T-cell (primary cell): ENCODE measurements at regions not wholly inside any gene's neighbourhood (a gene's known extent, or its start where the extent isn't known, plus 50 kb on each side); places are given as distances from the start of the nearest gene placed in this dataset.

Experiments used
- ATAC-seq, 4 experiments: fragments of 200-7000 bp in 3 of 4; fragments of 150-1000 bp in 1 of 4; cut with Tn5 transposase; replicated peaks in 1 of 4; 1 replicate in 3 of 4; 2 replicates in 1 of 4; pipeline ENCODE4 v1.10.0; 2021; ENCODE audit warnings: moderate library complexity in 3 of 4, mild to moderate bottlenecking in 2 of 4, moderate number of reproducible peaks in 1 of 4
- CTCF ChIA-PET, 2 donors: fragments of 300-600 bp; sonication (Branson Sonifier 250); formaldehyde crosslinking; loops; one replicate each; lab custom pipeline; 2022; ENCODE audit warnings: antibody characterized with exemption in 2 of 2; lab: Charles Lee
- POLR2A ChIA-PET, 2 donors: fragments of 300-600 bp; sonication (Branson Sonifier 250); formaldehyde crosslinking; loops; one replicate each; lab custom pipeline; 2022; ENCODE audit warnings: antibody characterized with exemption in 2 of 2; lab: Charles Lee
- DNase-seq, 35 experiments: peaks; one replicate each; pipeline versions ENCODE4 v3.0.0 to v3.0.0-alpha.2; 2013 to 2023
- H3K27ac ChIP-seq: one replicate; pipeline ENCODE4 v1.5.1; 2013; ENCODE audit warnings: low read length
- H3K27me3 ChIP-seq, 2 experiments: replicated peaks in 1 of 2; 1 replicate in 1 of 2; 2 replicates in 1 of 2; pipeline versions ENCODE4 v1.6.1 to v1.7.0; 2013; ENCODE audit warnings: low read length in 1 of 2, mixed read lengths in 1 of 2; ENCODE audit not compliant: control insufficient read depth in 2 of 2, insufficient read depth in 2 of 2; ENCODE audit errors: extremely low read depth in 1 of 2
- H3K36me3 ChIP-seq, 2 donors: 1 replicate in 1 of 2; 2 replicates in 1 of 2; pipeline versions ENCODE4 v1.6.1 to v1.7.0; 2013; ENCODE audit warnings: low read length in 1 of 2; ENCODE audit not compliant: control insufficient read depth in 2 of 2, insufficient read depth in 1 of 2; ENCODE audit errors: extremely low read depth in 1 of 2
- H3K4me1 ChIP-seq, 2 experiments: 1 replicate in 1 of 2; 2 replicates in 1 of 2; pipeline versions ENCODE4 v1.6.1 to v1.7.0; 2013; ENCODE audit warnings: low read length in 2 of 2, mixed read lengths in 1 of 2; ENCODE audit not compliant: insufficient read depth in 2 of 2, control insufficient read depth in 1 of 2; ENCODE audit errors: extremely low read depth in 1 of 2
- H3K4me3 ChIP-seq, 2 donors: 1 replicate in 1 of 2; 2 replicates in 1 of 2; pipeline versions ENCODE4 v1.5.1 to v1.7.0; 2013; ENCODE audit warnings: mild to moderate bottlenecking in 2 of 2, low read length in 1 of 2, moderate library complexity in 1 of 2; ENCODE audit not compliant: control insufficient read depth in 1 of 2; ENCODE audit errors: extremely low read depth in 1 of 2
- H3K9me3 ChIP-seq: 2 replicates; pipeline ENCODE4 v1.7.0; 2013
- H3K27ac Mint-ChIP-seq, 2 donors: one replicate each; pipeline ENCODE4 v1.8.0; 2020 to 2021; ENCODE audit warnings: mild to moderate bottlenecking in 2 of 2, mixed read lengths in 2 of 2
- H3K27me3 Mint-ChIP-seq, 2 donors: one replicate each; pipeline ENCODE4 v1.8.0; 2021 to 2022; ENCODE audit warnings: mixed read lengths in 2 of 2
- H3K36me3 Mint-ChIP-seq: one replicate; pipeline ENCODE4 v1.8.0; 2021; ENCODE audit warnings: mixed read lengths
- H3K4me1 Mint-ChIP-seq, 3 donors: one replicate each; pipeline ENCODE4 v1.8.0; 2020 to 2022; ENCODE audit warnings: mixed read lengths in 3 of 3, mild to moderate bottlenecking in 1 of 3
- H3K4me3 Mint-ChIP-seq, 3 donors: one replicate each; pipeline ENCODE4 v1.8.0; 2020 to 2022; ENCODE audit warnings: mild to moderate bottlenecking in 3 of 3, mixed read lengths in 3 of 3, moderate library complexity in 3 of 3
- H3K9me3 Mint-ChIP-seq, 3 donors: one replicate each; pipeline ENCODE4 v1.8.0; 2020 to 2022; ENCODE audit warnings: mixed read lengths in 3 of 3
- WGBS: methylation state at CpG from one replicate; pipeline ENCODE4 v1.1.5; 2013; ENCODE audit warnings: missing lambda C conversion rate; ENCODE audit not compliant: insufficient coverage; 5-methylcytosine and 5-hydroxymethylcytosine counted together

DNA sequence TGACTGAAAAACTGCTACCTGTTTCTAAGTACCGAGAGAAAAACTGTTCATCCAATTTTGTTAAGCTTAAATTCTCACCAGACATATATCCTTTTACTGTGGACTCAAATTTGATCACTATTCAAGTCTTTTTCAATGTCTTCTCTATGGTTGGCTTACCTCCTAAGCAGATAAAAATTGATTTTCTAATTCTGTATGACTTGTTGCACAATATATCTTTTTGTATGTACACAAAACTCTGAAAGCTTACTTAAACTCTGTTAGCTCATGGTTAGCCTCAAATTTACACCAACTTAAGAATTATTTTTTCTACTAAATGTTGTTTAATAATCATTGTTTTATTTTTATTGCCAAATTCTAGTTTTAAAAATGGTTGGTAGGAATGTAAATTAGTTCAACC is 715.4 kb downstream of the LTN1 start:
- no peak overlapping the region for H3K27ac Mint-ChIP-seq

GRCh38 chr21:28272272-28272992 is 720.2 kb downstream of the LTN1 start:
- Mint-ChIP-seq H3K36me3 (no peaks in the 10 kb centered on the region), H3K4me3 (no peak overlapping the region), H3K4me1 (no peaks in the 10 kb centered on the region), H3K9me3 (peaks cover 0 to 7% (median 0%) of the 10 kb centered on the region in 3 donors), H3K27me3 (no peaks in the 10 kb centered on the region), H3K27ac (no peak overlapping the region)
- WGBS = 80% methylated on average over 1 of the region's 3 CpGs
- ATAC-seq (no peak), DNase-seq (no peak)
- no peaks in the 10 kb centered on the region for H3K4me1 ChIP-seq
- H3K27ac ChIP-seq = no peak overlapping the region
- no peaks in the 10 kb centered on the region for H3K9me3 ChIP-seq
- ChIA-PET POLR2A (no interaction called here), CTCF (no interaction called here)
- no peaks in the 10 kb centered on the region for H3K27me3 ChIP-seq
- no peak overlapping the region for H3K4me3 ChIP-seq
- no peaks in the 10 kb centered on the region for H3K36me3 ChIP-seq

More for the DNA sequence above, 715.4 kb downstream of the LTN1 start:
- Mint-ChIP-seq H3K9me3 (peaks cover 2 to 10% (median 8%) of the 10 kb centered on the region in 3 donors), H3K36me3 (no peaks in the 10 kb centered on the region), H3K4me3 (no peak overlapping the region), H3K4me1 (no peaks in the 10 kb centered on the region), H3K27me3 (no peaks in the 10 kb centered on the region)
- ATAC-seq (no peak), DNase-seq (no peak)
- Histone ChIP-seq H3K27me3 (no peaks in the 10 kb centered on the region), H3K36me3 (no peaks in the 10 kb centered on the region), H3K4me1 (no peaks in the 10 kb centered on the region), H3K9me3 (no peaks in the 10 kb centered on the region), H3K27ac (no peak overlapping the region), H3K4me3 (no peak overlapping the region)
- no CpG with 5 or more reads among the region's 1 CpG for WGBS
- CTCF ChIA-PET = no interaction called here
- POLR2A ChIA-PET = no interaction called here

DNA sequence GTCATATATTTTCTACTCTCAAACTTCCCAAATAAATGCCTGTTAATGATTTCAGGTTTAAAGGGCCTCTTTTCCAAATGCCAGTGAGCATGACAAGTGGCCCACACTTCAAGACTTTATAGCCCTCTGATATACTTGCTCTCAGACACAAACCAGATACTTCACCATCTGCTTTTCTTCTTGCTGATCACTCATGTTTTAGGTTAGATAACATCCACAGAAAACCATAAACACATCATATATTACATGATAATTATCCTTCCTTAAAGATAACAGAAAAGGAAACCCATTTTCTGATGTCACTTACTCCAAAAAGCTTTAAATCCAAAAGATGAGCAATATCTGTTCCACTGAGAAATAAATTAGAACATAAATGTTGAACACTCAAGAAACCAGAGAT is 723.5 kb downstream of the LTN1 start:
- Mint-ChIP-seq H3K36me3 (no peaks in the 10 kb centered on the region), H3K9me3 (peaks cover 0 to 6% (median 0%) of the 10 kb centered on the region in 3 donors), H3K27me3 (no peaks in the 10 kb centered on the region), H3K4me3 (no peak overlapping the region), H3K4me1 (no peaks in the 10 kb centered on the region), H3K27ac (no peak overlapping the region)
- Histone ChIP-seq H3K4me1 (no peaks in the 10 kb centered on the region), H3K27me3 (no peaks in the 10 kb centered on the region), H3K4me3 (no peak overlapping the region), H3K27ac (no peak overlapping the region), H3K9me3 (no peaks in the 10 kb centered on the region), H3K36me3 (no peaks in the 10 kb centered on the region)
- CTCF ChIA-PET = no interaction called here
- POLR2A ChIA-PET = no interaction called here
- no peak for DNase-seq
- ATAC-seq = no peak

DNA sequence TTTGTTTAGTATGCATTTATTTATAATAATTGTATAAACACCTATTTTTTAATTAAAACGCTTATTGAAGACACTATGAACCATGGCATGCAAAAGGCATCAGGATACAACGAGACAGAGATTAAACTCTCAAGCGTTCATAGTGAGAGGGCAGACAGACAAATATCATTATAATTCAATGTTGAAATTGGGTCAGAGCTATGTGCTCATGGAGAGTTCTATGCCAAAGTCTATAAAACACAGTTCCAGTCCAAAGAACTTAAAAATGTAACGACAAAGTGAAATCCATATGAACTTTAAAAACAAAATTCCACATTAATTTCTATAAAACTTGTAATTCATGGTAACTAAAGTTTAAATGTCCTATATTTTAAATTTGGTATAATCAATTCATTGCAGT is 724.0 kb downstream of the LTN1 start:
- no CpG with 5 or more reads among the region's 4 CpGs for WGBS
- H3K4me1 ChIP-seq = no peaks in the 10 kb centered on the region
- H3K27ac ChIP-seq = no peak overlapping the region
- Mint-ChIP-seq H3K27me3 (no peaks in the 10 kb centered on the region), H3K4me3 (no peak overlapping the region), H3K4me1 (no peaks in the 10 kb centered on the region), H3K9me3 (peaks cover 0 to 1% (median 0%) of the 10 kb centered on the region in 3 donors), H3K36me3 (no peaks in the 10 kb centered on the region), H3K27ac (no peak overlapping the region)
- DNase-seq = no peak
- ChIA-PET CTCF (no interaction called here), POLR2A (no interaction called here)
- ATAC-seq = no peak
- no peaks in the 10 kb centered on the region for H3K36me3 ChIP-seq
- H3K9me3 ChIP-seq = no peaks in the 10 kb centered on the region
- H3K4me3 ChIP-seq = no peak overlapping the region
- H3K27me3 ChIP-seq = no peaks in the 10 kb centered on the region

GRCh38 chr21:28267449-28267848 is 725.2 kb downstream of the LTN1 start:
- H3K27ac Mint-ChIP-seq = no peak overlapping the region
- H3K9me3 Mint-ChIP-seq = peaks cover 0 to 5% (median 0%) of the 10 kb centered on the region in 3 donors
- Histone ChIP-seq H3K27ac (no peak overlapping the region), H3K4me3 (no peak overlapping the region), H3K9me3 (no peaks in the 10 kb centered on the region), H3K36me3 (no peaks in the 10 kb centered on the region), H3K4me1 (no peaks in the 10 kb centered on the region), H3K27me3 (no peaks in the 10 kb centered on the region)
- H3K36me3 Mint-ChIP-seq = no peaks in the 10 kb centered on the region
- ATAC-seq (no peak), DNase-seq (no peak)
- CTCF ChIA-PET = no interaction called here
- no CpG with 5 or more reads among the region's 6 CpGs for WGBS
- peaks cover 0 to 2% of the 10 kb centered on the region in 2 donors for H3K27me3 Mint-ChIP-seq
- H3K4me3 Mint-ChIP-seq = no peak overlapping the region
- no peaks in the 10 kb centered on the region for H3K4me1 Mint-ChIP-seq
- POLR2A ChIA-PET = no interaction called here

DNA sequence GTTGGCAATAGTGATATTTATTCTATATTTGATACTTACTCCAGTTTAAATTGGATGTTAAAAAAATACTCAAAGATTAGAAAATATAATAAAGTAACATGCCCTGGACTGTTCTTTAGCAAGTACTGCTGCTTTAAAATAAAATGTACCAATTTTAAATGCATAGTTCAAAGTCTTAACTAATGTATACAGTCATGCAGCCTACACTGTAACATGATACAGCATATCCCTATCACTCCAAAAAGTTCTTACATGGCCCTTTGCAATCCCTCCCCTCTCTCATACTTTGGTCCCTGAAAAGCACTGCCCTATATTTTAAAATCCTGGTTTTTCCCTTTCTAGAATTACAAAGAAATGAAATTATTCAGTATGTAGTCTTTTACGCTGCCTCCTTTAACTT is 726.6 kb downstream of the LTN1 start:
- H3K36me3 ChIP-seq = no peaks in the 10 kb centered on the region
- H3K27ac ChIP-seq = no peak overlapping the region
- no peak for DNase-seq
- ATAC-seq = no peak
- H3K27ac Mint-ChIP-seq = no peak overlapping the region
- H3K27me3 Mint-ChIP-seq = peaks cover 0 to 2% of the 10 kb centered on the region in 2 donors
- H3K4me3 ChIP-seq = no peak overlapping the region
- no peaks in the 10 kb centered on the region for H3K36me3 Mint-ChIP-seq
- H3K4me1 Mint-ChIP-seq = no peaks in the 10 kb centered on the region
- WGBS = no CpG with 5 or more reads among the region's 1 CpG
- POLR2A ChIA-PET = no interaction called here
- H3K9me3 Mint-ChIP-seq = peaks cover 0 to 5% (median 0%) of the 10 kb centered on the region in 3 donors
- no peaks in the 10 kb centered on the region for H3K9me3 ChIP-seq
- CTCF ChIA-PET = no interaction called here
- H3K4me1 ChIP-seq = no peaks in the 10 kb centered on the region
- no peaks in the 10 kb centered on the region for H3K27me3 ChIP-seq
- no peak overlapping the region for H3K4me3 Mint-ChIP-seq

DNA sequence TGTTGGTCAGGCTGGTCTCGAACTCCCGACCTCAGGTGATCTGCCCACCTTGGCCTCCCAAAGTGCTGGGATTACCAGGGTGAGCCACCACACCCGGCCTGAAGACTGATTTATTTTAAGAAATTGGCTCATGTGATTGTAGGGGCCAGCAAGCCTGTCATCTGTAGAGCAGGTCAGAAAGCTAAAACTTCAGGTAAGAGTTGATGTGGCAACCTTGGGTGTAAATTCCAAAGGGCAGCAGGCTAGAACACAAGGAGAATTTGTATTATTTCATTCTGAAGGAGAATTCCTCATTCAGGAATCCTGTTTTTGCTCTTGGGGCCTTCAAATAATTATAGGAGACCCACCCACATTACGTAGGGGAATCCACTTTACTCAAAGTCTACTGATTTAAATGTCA is 728.7 kb downstream of the LTN1 start:
- Mint-ChIP-seq H3K36me3 (no peaks in the 10 kb centered on the region), H3K4me1 (no peaks in the 10 kb centered on the region), H3K27ac (no peak overlapping the region), H3K9me3 (peaks cover 0 to 5% (median 0%) of the 10 kb centered on the region in 3 donors), H3K27me3 (peaks cover 0 to 2% of the 10 kb centered on the region in 2 donors), H3K4me3 (no peak overlapping the region)
- H3K36me3 ChIP-seq = no peaks in the 10 kb centered on the region
- CTCF ChIA-PET = no interaction called here
- POLR2A ChIA-PET = no interaction called here
- 56% methylated on average over 3 of the region's 4 CpGs for WGBS
- no peak for DNase-seq
- ATAC-seq = no peak
- no peak overlapping the region for H3K4me3 ChIP-seq
- H3K27ac ChIP-seq = no peak overlapping the region
- H3K4me1 ChIP-seq = no peaks in the 10 kb centered on the region
- H3K27me3 ChIP-seq = no peaks in the 10 kb centered on the region
- H3K9me3 ChIP-seq = no peaks in the 10 kb centered on the region
